CMK (cell line): ENCODE measurements at regions not wholly inside any gene's neighbourhood (a gene's known extent, or its start where the extent isn't known, plus 50 kb on each side); places are given as distances from the start of the nearest gene placed in this dataset.
"Not testable (repeated sequence)": the region's sequence is repeated elsewhere in the genome, so short reads cannot be mapped to it uniquely, and the experiment has no call there.

Experiments
- DNase-seq: peaks from one replicate; pipeline ENCODE4 v3.0.0-alpha.2; 2010; ENCODE audit warnings: low read depth

DNA sequence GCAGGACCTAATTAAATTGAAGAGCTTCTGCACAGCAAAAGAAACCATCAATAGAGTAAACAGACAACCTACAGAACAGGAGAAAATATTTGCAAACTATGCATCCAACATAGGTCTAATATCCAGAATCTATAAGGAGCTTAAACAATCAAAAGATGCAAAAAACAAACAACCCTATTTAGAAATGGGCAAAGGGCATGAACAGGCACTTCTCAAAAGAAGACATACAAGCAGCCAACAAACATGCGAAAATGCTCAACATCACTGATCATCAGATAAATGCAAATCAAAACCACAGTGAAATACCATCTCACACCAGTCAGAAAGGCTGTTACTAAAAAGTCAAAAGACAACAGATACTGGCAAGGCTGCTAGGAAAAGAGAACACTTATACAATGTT is 189.2 kb downstream of the CYP26B1 start:
- not testable (repeated sequence) for DNase-seq

DNA sequence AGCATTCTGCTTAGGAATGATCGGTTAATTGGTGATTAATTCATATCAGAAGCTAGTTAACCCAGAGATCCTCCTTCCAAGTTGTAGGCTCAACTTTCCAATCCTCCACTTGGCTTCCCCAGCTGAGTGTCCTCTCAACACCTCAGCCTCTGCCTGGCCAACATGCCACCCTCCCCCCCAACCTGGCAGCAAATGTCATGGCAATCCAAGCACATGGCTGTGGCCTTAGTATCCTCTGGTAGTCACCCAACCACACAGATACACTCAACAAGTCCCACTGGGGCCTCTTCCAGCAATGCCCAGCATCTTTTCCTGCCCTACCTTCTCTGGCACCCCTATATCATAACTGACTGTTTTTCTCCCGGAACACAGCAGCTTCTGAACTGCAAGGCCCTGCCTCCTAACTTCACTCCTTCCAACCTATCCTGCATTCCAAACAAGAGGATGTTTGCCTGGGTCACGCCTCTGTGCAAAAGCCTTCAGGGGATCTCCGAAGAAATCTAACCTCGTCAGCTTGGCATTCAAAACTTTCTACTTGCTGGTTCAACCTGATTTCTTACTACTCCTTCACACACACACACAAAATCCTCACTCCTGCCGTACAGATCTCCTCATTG is 195.0 kb downstream of the CYP26B1 start:
- no peak for DNase-seq

DNA sequence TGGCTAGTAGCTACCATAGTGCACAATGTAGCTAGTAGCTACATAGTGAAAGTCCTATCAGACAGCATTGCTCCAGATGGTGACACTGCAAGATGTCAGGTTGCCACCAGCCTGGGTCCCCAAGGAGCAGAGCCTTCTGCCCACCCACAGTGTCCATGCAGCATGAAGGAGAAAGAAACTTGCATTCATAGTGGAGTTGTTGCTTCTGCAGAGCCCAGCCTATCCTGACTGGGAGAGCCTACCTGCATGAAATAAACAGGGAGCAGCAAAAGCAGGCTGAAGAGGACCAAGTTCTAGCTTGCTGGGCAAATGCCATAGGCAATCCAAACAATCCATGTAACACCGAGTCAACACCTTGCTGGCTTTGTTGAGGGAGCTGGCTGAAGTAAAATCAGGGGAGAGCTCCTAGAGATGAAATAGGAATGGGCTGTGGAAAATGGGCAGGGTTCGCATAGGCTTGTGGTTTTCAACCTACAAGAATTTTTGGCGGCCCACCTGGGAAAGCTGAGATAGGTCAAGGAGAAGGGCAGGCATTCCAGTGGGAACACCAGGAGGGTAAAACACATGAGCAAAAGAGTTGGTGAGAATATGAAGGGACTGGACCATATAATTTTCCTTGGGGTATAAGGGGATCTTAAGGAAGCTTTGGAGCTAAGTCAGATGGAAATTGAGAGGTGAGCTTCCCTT is 195.8 kb downstream of the CYP26B1 start:
- DNase-seq, result no peak

DNA sequence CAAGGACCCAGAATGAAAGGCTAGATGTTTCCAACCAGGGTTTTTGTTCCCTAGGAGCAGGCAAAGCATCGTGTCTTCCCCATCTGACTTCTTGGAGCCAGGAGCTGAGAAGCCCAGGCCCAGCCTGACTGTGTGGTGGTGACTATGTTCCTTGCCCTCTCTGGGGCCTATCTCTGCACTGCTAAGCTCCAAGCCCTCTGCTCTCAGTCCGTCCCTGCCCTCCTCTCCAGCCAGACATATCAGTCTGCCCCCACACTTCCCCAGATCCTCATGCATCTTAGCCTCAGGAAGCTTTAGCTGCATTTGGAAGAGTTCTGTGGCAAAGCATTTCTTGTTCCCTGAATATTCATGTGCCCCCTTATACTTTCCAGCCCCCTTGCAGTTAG is 196.6 kb downstream of the CYP26B1 start:
- no peak for DNase-seq

DNA sequence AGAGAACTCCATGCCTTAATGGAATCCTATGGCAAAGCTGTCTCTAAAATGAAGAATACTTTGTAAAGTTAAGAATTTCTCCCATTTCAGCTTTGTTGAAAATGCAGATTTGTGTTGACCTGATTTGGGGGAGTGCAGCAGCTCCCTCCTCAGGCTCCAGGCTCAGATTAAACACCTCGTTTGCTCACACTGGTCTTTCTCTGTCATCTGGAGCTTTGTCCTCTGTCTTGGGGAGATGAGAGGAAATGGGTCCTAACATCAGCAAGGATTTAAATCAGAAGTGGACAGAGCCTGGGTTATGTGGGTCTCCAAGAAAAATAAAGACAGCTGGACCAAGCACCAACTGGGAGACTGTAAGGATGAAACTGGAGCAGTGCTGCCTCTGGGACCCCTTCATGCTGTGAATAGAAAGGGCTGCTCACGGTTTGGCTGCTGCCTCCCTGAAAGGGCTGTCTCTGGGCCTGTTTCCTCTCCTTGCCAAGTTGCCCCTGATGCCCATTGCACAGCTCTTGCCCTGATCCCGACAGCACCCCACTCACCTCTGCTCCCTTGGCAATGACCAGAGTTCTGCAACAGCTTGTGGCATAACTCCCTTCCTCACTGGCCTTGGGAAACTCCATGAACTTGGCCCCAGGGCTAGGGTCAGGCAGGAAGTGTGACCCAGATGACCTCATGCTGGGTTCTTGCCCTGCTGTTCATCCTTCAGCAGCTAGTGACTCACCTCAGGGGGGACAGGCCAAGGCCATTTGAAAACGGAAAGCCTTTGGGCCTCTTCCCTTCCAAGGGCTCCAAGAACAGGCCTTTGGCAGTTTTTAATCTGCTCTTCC is 197.2 kb downstream of the CYP26B1 start:
- no peak for DNase-seq

DNA sequence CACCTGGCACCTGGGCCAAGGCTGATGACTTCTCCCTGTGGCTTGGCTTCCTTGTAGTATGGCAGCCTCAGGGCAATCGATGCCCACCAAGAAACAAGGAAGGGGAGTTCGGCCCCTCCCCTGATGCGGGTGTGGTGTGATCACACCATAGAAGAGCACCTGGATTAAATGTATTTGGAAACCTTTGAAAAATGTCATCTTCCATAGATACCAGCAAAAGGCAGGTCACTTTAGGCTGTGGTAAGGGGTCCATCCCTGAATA is 198.2 kb downstream of the CYP26B1 start:
- DNase-seq, result no peak

- no peak for DNase-seq
Observed at GRCh38 chr2:71948781-71949536, 198.7 kb downstream of the CYP26B1 start.

DNA sequence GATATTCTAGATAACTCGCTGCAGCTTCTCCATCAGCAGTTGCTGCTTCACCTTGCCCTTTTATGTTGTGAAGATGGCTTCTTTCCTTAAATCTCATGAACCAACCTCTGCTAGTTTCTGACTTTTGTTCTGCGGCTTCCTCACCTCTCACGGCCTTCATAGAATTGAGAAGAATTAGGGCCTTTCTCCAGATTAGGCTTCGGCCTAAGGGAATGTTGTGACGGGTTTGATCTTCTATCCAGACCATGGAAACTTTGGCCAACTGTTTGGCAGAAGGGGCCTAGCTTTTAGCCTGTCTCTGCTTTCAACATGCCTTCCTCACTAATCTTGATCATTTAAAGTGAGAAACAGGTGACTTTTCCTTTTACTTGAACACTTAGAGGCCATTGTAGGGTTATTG is 199.9 kb downstream of the CYP26B1 start:
- DNase-seq, result no peak

DNA sequence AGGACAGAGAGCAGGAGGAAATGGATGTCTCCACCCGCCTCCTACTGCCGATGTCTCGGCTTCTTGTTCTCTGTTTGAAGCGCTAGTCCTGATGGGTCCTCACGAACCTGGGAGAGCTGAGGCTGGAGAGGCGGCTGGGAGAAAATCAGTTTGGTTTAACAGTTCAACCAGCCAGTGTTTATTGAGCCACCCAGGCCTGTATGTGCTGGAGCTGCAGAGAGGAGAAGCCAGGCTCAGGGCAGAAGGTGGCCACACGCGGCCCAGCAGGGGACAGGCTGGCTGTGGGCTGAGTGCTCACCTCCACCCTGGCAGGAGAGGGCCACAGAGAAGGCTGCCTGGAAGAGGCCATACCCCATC is 202.1 kb downstream of the CYP26B1 start:
- no peak for DNase-seq

DNA sequence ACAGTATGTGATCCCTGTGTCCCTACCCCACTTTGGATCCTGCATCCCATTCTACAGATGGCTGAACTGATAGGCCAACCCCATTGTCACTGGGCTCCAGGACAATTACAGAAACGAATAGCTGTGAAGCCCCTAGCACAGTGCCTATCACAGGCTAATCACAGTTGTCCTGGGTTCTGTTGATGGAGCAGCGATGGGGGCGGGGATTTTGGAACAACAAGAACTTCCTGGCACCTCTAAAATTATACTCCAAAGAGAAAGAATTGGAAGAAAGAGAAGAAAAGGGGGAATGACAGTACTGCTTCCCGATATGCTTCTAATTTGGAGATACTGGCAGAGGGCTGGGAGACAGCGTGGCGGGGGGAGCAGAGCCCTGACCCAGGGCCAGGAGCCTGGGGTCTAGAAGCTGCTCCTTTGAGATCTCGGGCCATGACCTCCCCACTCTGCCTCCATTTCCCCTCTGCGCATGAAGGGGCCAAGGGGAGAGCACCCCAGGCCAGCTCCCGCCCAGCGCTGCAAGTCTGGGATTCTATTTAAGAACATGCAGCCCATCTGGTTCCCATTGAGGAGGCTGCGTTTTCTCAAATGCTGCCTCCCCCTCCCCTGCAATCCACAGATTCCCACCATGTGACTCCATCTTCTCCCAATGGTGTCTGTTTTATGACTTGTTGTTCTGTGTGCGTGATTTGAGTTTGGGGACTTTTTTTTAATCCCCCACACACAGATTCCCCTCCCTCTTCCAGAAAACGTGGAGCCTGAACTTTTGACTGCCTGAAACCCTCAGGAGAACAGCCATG is 202.7 kb downstream of the CYP26B1 start:
- no peak for DNase-seq

DNA sequence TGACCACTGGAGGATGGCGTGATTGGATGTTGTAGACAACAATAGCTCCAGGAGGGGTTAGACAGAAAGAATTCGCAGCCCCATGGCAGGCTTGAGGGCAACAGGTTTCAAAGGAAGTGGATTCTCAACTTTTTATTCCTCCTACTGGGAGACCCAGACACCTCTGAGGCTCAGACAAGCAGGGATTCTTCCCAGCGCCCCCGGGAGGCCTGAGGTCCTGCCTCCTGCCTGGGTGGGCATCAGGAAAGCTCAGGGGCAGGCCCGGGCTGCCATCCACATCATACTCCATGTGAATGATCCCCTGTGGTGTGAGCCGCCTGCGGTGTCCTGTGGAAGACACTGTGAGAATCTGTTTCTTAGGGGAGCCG is 203.5 kb downstream of the CYP26B1 start:
- DNase-seq, result no peak

DNA sequence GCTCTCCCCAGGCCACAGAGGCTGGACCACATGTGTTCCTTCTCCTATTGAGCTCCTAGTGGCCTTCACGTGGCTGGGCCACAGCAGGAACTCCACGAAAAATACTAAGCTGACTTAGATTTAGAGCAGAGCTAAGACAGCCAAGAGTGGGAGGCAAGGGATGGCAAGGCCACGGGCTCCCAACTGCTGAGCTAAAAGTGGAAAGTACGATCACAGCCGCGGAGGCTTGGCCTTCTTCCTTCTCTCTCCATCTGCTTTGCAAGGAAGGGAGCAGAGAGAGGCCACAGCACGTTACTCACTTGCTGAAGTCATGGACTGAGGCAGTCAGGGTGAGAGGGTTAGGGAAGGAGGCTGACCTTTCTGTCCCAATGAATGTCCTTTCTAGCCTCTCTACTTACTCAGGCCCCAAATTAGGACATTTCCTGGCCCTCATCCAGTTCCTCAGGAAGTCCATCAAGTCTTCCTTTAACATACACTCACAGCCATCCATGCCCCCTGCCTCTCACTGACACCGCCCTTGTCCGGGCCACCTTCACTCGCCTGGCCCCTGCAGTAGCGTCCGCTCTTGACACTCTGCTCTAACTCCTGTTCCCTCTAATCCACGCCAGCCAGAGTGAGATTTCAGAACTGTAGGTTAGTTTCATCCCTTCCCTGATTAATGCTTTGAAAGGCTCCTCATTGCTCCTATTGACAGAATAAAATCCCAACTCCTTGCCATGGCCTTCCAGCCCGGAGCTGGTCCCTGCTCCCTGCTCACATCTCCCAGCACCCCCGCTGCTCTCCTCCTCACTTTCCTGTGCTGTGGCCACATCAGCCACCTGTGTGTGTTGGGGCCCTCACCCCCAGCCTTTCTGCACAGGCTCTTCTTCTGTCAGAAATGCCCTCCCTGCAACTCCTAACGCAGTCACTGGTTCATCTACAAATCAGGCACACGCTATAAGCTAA is 204.2 kb downstream of the CYP26B1 start:
- no peak for DNase-seq

GRCh38 chr2:71941726-71942525 is 205.7 kb downstream of the CYP26B1 start:
- DNase-seq, result no peak

DNA sequence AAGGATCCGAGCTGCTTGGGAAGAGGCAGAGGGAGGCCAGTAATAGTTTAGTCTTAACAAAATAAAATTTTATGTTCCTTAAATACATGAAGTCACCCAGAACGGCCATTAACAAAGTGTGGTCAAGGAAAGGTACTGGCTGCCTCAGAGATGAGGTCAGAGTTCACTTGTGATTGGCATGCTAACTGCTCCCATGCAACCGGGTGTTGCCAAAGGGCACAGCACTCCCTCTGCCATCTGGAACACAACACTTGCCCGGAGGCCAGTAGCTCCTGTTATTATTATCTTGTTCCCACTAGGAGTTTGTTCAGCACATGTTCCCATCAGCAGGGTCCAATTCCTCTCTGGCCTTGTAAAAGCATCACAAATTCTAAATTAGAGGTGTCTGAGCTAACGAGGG is 207.0 kb downstream of the CYP26B1 start:
- no peak for DNase-seq

DNA sequence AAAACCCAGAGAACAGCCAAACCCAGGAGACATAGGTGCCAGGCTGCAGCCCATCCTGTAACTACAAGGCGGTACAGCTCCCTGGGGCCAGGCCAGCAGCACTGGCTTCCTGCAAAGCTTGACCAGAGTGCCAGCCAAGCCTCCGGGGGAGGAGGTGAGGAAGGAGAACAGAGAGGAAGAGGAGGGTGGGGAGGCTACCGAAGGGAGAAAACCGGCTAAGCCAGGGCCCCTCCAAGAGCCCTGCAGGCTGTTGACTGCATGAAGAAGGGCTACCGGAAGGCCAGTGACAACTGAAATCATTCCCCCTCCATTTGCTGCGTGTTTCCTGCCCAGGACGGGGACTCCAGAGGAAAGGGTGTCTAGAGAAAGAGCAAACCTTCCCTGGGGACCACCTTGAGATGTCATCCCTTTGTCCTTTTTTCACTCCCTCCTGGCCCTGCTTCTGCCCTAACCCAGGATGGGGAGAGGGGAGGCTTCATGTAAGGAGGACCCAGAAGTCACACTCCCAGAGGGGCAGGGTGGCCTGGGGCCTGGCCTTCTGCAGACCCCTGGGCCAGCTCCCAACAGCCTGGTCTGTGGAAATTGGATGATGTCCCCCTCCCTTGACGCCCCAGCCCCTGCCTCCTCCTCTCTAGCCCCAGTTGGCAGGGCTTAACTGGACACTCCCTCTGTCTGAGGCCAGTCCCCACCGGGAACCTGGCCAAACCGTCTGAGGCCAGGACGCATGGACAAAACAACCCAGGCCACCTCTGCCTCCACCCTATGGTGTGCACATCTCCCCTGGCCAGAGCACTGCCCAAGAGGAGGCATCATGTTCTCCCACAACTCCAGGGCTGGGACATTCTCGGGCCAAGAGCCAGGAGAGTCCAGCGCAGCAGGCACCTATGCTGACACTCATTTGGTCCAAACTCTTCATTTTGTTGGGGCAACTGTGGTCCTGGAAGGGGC is 207.8 kb downstream of the CYP26B1 start:
- DNase-seq, result no peak

GRCh38 chr2:71938659-71939587 is 208.7 kb downstream of the CYP26B1 start:
- DNase-seq, result no peak

DNA sequence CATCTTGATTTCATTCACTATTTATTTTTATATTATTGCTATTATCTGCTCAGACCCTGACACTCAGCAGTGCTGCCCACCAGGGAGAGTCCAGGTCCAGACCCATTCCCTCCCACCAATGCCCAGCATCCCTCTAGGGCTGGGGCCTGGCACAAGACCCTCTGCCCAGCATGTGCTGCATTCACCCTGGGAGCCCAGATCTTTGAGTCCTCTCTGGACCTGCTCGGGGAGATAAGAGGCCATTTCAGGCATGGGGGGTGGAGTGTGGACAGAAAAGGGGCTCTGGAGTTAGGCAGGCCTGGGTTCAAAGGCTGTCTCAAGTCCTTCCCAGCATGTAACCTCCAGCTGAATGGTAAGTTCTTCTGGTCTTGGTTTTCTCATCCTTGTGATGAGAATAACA is 209.6 kb downstream of the CYP26B1 start:
- no peak for DNase-seq

DNA sequence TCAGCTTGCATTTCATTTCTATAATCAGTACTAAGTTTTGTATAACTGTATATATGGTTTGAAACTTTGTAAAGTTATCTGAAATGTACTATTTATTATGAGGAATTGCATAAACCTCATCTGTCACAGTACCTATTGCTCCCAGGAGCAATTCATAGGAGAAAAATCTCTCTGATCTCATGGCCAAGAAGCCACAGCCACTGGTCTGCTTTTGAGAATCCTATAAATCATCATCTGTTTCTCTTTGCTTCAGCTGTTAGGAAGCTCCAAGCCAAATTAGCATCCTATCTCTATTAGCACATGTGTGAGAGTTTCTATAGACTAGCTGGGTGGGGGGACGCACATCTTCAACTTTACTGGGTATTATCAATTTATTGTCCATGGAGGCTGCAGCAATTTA is 210.3 kb downstream of the CYP26B1 start:
- no peak for DNase-seq
